ENCODE measurements at regions not wholly inside any gene's neighbourhood (a gene's known extent, or its start where the extent isn't known, plus 50 kb on each side); places are given as distances from the start of the nearest gene placed in this dataset.
"Not testable (repeated sequence)": the region's sequence is repeated elsewhere in the genome, so short reads cannot be mapped to it uniquely, and the experiment has no call there.

DNA sequence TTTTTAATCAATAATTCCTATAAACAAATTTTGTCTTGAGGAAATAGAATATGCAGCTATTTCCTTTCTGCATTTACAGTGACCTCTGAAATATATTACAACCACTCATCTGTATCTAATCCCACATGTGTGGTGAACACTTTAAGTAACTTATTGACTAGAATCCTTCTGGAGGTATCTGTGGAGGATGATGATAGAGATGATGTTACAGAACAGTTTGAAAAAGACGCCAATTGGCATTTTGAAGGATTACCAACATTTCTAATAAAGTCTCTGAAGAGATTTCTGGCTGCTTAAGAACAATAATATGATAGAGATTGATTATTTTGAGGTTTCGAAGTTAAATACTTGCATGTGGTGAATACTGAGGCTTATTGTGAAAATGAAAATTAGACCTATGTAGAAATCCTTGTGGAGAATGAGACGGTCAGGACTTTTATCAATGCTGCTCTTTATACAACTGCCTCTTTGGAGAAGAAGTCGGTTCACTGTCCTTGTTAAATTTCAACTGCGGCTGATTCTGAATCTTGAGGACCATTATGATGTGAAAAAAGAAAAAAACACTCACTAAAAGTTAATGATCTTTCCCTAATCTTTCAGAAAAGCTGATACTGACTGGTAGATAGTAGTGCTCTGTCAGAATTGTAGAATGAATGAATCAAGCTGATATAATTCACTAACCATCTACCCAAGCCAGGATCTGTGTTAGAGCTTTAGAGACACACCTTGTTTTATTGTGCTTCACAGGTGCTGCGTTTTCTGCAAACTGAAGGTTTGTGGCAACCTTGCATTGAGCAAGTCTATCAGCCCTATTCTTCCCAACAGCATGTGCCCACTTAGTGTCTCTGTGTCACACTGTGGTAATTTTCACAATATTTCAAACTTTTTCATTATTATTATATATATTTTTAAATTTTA is 204.7 kb downstream of the SPRY1 start:
- no peak for DNase-seq (ENCODE audit: low spot score)

DNA sequence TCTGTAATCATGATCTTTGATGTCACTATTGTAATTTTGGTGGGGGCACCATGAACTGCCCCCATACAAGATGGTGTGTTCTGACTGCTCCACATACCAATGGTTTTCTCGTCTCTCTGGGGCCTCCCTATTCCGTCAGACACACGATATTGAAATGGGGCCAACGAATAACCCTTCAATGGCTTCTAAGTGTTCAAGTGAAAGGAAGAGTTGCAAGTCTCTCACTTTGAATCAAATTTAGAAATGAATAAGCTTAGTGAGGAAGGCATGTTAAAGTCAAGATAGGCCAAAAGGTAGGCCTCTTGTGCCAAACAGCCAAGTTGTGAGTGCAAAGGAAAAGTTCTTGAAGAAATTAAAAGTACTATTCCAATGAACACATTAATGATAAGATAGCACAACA is 205.4 kb downstream of the SPRY1 start:
- DNase-seq (ENCODE audit: low spot score), result no peak

DNA sequence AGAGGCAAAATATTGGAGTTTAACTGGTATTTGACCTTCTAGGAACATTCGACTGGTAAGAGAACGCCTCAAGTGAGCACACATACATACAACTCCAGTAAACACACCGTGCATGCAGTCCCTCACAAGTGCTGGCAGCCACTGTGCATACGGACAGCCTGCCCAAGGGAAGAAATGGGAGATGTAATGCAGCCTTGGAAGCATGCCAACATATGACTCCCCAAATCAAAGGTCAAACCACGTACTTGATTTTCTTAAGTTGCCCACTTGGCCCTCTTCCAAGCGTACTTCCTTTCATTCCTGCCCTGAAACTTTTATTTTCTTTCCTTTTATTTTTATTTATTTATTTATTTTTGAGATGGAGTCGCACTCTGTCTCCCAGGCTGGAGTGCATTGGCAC is 206.6 kb downstream of the SPRY1 start:
- peak; percentile 47 for DNase-seq (ENCODE audit: low spot score)

DNA sequence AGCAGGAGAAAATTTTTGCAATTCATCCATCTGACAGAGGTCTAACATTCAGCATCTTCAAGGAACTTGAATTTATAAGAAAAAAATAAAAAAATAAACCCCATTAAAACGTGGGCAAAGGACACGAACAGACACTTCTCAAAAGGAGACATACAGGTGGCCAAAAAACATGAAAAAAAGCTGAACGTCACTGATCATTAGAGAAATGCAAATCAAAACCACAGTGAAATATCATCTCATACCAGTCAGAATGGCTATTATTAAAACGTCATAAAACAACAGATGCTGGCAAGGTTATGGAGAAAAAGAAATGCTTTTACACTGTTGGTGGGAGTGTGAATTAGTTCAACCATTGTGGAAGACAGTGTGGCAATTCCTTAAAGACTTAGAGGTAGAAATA is 209.2 kb downstream of the SPRY1 start:
- DNase-seq (ENCODE audit: low spot score), result not testable (repeated sequence)

DNA sequence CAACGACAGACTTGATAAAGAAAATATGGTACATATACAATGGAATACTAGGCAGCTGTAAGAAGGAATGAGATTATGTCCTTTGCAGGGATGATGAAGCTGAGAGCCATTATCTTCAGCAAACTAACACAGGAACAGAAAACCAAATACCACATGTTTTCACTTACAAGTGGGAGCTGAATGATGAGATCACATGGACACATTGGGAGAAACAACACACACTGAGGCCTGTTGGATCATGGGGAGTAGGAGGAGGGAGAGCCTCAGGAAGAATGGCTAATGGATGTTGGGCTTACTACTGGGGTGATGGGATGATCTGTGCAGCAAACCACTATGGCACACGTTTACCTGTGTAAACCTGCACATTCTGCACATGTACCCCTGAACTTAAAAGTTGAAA is 209.7 kb downstream of the SPRY1 start:
- DNase-seq (ENCODE audit: low spot score), result no peak

DNA sequence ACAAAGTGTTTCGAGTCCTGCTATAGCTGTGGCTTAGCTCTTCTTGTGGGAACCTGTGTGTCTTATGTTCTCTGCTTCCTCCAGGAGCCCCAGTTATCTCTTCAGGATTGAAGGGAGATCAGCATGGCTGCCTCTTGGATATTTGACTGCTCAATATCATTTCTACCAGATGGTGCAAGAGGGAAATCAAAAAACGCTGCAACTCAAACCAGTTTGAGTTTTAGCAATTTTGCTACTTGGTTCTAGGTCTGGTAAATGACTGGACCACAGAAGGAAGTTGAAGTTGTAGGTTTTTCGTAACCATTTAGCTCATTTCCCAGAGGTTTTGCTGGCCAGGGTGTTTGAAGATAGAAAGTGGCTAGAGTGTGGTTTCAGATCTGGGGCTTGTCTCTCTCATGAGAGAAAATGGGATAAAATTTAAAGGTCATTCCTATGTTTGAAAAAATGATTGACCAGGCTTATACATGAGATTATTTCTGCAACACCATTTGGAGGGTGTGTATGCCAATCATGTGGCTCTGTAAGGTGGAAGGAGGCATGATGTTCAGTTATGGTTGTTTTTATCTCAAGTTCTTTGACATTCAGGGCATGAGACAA is 210.4 kb downstream of the SPRY1 start:
- DNase-seq (ENCODE audit: low spot score), result no peak

DNA sequence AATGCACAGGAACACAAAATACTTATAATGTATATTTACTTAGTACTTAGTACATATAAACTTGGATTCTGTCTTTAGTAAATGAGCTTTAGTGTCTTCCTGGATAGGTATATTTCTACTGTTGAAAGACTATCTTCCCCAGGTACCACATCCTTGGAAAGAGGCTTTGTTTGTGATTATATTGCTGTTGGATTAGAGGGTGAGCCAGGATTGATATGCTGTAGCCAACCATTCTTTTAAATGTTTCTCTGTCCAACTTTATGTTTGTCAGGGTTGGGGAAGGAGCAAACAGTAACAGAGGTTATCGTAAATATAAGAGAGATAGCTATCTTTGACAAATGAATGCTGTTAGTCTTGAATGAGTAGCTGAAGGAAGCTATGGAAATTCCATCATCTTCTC is 213.2 kb downstream of the SPRY1 start:
- DNase-seq (ENCODE audit: low spot score), result no peak

DNA sequence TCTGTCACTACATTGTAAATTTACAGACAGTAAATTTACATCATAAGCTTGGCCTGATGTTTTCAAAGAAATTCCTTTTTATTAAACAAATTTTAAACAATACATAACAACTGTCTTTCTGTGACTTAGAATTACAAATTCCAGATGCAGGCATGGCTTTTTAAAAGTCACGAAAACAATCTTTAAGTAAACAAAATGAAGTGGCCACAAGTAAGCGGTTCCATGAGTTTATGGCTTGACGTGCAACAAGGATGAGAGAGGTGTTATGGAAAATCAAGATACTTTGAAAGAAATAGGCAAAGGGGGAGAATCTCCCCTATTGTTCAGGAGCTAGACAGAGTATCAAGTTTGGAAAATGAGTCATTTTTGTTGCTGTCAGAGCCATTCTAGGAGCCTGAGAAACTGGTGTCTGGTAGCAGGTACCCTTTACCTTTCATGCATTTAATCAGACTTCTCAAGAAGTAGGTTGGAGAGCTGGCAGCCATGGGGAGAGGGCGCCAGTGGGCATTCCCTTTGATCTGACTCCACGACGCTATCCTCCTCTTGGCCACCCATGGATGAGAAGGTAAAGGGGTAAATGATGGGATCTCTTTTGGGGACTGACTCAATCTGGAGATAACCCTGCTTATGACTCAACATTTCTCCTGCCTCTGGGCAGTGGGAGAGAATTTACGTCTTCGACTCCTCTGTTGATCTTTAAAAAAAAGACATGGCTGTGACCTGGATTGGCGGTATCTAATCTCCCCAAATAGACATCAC is 217.2 kb downstream of the SPRY1 start:
- no peak for DNase-seq (ENCODE audit: low spot score)

DNA sequence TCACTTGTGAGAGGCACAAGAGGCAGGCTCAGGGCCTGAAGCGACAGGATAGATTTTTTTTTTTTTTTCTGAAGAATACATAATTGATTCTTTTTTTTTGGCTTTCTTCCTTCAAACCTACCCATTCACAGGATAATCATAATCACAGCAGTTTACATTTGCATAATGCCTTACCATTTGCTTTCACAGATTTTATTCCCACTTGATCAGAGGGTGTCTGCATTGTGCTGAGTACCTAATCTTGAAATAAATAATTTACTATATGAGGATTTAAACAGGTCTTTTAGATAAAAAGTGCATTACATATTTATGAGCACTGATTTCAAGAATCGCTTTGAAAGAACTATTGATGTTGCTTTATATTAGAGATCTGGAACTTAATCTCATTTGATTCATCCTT is 219.3 kb downstream of the SPRY1 start:
- DNase-seq (ENCODE audit: low spot score), result no peak

DNA sequence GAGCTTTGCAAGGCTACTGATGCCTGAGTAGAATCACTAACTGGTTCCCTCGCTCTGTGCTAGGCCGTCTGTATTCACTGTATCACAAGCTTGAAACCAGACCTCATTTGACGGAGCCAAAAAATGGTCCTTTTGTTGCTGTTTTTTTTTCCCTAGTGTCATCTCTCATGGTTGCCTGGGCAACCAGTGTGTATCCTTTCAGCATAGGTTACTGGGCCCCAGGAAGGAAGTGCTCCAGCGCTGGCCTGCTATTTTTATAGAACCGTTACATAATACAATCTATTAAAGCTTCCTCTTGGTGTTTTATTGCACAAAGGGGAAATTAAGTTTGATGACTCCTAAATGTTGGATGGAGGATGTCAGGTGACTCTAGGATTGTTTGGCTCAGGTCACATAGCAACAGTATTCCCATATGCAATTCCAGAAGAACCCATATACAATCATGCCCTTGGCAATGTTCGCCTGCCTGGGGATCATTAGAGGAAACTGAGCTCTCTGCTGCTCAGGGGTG is 220.4 kb downstream of the SPRY1 start:
- DNase-seq (ENCODE audit: low spot score), result no peak

DNA sequence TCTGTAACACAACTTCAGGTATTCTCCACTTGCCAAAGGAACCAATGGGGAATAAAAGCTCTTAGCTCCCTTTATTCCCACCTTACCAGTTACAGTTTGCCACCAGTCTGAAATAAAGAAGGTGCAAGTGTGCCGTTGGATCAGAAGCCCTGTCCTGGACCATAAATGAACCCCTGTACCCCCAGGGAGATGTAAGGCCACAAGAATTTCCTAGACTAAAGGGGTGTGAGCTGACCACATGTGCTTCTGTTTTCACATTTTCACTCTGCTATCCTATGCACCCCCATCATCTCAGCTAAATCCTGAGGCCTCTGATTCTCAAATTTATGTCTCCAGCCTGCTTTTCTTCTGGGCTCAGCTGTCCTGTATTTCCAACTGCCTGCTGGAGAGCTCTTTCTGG is 221.2 kb downstream of the SPRY1 start:
- no peak for DNase-seq (ENCODE audit: low spot score)

DNA sequence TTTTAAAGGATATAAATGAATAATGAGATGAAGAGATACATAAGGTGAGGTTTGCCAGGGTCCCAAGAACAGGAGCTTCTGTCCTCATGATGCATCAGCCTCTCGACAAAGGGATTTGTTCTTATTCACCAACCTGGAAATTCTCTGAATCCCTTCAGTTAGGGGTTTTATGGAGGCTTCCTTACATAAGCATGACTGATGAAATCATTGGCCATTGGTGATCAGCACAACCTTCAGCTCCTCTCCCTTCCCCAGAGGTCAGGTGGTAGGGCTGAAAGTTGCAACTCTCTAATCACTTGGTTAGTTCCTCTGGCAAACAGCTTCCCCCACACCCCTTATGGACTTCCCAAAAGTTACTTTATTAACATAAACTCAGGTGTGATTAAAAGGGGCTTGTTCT is 222.0 kb downstream of the SPRY1 start:
- no peak for DNase-seq (ENCODE audit: low spot score)

DNA sequence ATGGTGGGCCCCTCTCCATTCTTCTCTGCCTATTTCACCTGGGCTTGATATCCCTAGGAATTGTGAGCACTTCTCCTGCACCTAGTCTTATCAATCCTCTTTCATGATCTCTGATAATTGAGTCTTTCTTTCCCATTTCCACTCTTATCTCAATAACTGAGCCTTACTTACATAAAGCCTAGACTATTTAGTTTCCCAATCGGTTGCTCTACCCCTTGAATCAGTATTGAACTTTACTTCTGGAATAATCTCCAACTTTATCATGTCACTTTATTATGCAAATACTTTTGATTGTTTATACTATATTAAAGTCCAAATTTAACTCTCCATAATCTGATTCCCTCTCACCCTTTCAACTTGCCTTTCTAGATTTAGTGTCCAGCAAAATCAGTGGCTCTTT is 222.7 kb downstream of the SPRY1 start:
- DNase-seq (ENCODE audit: low spot score), result no peak

DNA sequence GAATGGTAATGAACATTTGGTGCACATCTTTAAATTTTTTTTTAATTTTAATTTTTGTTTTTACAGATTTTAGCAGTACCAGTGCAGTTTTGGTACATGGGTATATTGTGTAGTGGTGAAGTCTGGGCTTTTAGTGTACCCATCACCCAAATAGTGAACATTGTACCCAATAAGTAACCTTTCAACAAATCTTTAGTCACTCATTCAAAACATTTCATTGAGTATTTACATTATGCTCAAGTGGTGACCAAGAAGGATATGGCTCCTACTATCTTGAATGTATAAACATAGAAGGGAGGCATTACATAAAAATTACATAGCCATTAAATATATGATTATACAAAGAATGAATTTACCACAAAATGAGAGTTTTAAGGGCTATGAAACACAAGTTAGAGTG is 223.3 kb downstream of the SPRY1 start:
- DNase-seq (ENCODE audit: low spot score), result no peak

DNA sequence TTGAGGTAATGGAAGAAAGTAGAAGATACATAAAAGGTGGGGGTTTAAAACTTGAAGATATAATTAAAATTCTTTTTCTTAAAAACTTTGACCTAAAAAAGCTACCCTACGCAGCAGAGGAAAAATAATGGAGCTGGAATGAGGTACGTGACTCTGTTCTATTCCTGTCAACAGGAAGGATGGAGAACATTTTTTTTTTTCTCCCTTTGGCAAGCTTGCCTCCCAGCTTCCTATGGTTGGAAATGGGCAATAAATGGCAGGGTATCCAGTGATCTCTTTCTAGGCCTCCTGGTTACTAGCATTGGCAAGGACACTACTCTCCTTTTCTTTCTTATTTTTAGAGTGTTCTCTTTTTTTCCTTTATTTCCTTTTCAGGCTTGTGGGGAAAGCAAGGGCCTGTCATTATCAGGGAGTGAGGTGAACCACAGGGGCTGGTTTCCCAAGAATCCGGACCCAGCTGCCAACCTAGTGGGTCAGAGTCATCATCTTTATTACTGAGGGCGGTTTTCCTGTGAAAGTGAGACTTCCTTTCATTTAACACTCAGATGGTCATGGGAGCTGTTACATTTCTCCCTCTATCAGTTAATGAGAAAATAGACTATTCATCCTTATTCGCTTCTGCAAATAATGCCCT is 224.6 kb downstream of the SPRY1 start:
- peak; percentile 44 for DNase-seq (ENCODE audit: low spot score)

DNA sequence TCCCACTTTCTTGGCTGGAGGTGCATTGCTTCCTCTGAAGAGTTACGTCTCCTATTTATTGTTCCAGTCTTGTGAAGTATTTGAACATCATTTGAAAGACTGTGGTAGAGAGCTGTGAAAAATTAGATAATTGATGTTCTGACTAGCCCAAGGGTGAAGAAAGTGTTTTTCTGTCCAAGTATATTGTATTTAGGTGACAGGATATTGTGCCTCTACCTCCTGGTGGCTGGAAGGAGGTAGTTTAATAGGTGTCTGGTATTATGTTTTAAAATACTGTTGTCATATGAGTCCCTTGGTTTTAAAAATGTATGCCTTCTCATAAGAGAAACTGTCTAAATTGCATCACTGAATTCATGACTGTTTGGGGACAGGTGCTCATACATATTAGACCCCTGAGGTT is 226.0 kb downstream of the SPRY1 start:
- no peak for DNase-seq (ENCODE audit: low spot score)

DNA sequence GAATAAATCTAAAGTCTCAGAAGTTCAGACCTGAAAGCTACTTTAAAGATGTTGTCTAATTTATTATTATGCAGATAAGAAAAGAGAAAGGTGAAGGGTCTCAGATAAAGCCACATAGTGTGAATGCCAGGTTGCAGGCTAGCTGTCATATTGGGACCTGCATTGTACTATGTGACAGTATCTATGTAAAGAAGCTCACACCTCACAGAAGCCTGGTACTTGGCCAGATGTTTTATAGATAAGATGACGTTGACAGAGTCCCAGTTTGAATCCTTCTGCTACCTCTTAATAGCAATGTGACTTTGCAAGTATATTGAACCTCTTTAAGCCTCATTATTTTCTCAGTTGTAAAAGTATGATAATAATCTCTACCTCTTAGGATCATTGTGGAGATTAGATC is 227.0 kb downstream of the SPRY1 start:
- DNase-seq (ENCODE audit: low spot score), result no peak

DNA sequence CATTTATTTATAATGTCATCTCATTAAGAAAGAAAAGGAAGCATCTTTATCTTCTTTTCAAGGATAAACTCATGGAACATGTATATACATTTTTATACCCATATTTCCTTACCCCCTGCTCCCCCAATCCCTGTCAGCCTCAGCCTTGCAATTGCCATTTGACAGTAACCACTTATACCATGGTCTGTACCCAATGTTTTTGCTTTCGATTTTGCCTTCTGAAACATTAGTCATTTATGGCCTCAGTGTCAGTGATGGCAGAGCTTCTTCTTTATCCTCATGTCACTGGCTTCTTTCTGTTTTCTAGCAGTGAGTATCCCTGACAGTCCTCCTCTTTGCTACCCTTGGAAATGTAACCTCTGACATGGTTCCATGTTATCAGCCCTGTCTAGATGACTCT is 228.4 kb downstream of the SPRY1 start:
- DNase-seq (ENCODE audit: low spot score), result no peak

DNA sequence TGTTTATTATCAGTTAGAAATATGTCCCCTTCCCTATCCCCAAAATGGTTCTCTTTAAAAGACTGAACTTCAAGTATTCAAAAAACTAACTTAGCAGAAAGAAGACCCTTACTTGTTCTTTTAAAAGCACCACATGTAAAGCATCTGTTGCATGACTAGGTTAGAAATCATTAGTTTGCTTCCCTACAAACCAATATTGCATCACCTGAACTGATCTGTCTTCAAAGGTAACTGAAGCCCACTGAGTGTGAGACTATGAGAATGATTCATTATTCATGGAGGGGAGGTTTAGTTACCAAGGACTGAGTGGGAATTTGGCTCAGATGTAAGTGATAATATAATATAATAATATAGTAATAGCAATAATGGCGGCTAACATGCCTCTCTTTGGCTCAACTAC is 231.7 kb downstream of the SPRY1 start:
- no peak for DNase-seq (ENCODE audit: low spot score)

DNA sequence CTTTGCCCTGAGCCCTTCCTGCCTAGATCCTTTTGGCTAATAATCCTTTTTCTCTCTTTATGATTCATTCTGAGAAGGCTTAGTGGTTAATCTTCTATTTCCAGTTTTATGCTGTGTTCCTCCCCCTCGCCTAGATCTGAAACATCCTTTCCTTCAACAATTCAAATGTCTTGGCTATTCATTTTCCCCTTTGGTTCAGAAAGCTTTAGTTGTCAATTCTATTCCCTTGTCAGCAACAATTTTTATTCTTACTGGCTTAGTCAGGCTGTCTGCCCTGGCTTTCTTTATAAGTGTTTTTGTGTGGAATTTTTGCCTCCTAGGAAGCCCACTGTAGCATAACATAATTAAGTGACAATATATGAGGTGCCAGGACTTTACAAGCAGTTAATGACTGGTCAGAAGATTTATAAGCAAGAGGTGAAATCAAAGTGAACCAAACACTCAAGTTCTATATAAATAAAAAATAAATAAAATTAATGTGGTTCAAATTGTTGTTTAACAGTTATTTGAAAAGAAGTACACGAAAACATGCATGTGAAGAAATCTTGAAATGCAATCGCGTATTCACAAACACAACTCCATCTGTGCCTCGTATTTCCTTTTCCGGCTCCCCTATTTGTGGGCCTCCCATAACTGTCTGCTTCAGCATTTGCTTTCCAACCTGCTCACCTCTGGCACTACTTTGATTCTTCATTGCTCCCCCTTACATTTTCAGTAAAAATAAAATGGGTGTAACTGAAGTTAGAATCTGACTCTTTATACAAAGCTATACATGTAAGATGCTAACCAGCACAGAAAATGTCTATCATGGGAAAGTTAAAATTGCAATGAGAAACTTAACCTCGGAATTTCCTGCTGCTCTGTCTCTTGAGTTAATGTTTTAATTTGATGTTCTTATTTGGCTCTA is 235.4 kb downstream of the SPRY1 start:
- DNase-seq (ENCODE audit: low spot score), result peak; percentile 5

DNA sequence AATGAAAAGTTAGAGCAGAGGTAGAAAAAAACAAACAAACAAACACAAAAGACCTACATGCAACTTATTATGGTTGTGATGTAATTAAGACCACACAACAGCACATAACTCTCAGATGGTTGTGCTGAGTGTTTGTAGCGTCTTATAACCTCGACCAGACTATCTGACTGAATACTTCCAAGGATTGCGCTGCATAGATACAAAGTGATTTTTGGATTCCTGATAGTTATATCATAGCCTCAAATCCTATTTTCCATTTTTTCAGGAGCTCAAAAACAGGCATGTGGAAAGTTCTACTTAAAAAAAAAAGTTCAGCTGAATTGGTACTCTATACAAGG is 236.1 kb downstream of the SPRY1 start:
- no peak for DNase-seq (ENCODE audit: low spot score)

Measured in A172 (cell line).